Embryonic facial prominence (tissue), 1 donor: ENCODE measurements at regions not wholly inside any gene's neighbourhood (a gene's known extent, or its start where the extent isn't known, plus 50 kb on each side); places are given as distances from the start of the nearest gene placed in this dataset.
"Not testable (repeated sequence)": the region's sequence is repeated elsewhere in the genome, so short reads cannot be mapped to it uniquely, and the experiment has no call there.

Source experiments
- DNase-seq: peaks from one replicate; pipeline ENCODE4 v3.0.0-alpha.2; 2016; ENCODE audit errors: extremely low spot score

DNA sequence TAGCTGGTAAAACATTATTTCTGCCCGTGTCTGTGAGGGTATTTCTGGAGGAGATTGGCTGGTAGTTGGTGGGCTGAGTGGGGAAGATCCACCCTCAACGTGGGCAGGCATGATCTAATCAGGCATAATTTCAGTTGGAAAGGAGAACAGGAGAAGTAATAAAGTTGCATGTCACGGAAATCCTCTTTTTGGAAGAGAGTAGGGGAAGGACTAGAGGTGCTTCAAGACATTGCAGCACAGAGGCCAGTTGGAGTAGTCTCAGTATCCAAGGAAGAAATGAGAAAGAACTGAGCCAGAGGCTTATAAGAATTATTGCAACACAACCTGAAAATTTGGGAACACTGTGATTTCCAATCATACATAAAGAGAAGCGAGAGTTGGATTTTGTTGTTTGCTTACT is 1155.1 kb downstream of the FAM181B start:
- DNase-seq = no peak

DNA sequence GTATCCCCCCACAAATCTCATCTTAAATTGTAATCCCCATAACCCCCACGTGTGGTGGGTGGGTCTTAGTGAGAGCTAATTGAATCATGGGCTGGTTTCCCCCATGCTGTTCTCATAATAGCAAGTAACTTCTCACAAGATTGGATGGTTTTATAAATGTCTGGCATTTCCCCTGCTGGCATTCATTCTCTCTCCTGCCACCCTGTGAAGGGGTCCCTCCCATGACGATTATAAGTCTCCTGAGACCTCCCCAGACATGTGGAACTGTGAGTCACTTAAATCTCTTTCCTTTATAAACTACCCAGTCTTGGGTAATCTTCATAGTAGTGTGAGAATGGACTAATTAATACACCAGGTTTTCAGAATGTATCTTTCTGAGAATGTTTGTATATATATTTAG is 1159.4 kb downstream of the FAM181B start:
- DNase-seq = no peak

DNA sequence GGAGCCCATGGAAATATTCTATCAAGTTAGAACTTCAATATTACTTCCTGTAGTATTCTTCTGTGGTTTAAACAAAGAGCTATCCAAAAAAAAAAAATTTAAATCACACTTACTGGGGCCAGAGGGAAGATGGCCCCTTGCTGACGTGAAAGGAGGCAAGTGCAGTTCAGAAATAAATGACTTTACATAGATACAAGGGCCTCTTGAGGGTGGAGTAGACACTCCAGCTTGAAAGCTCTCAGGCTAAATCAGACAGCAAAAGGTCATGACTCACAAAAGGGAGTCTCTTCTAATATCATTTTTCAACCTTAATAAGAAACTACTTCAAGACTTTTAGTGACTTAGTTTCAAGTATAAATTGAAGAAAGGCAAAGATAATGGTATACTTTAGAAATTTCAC is 1160.3 kb downstream of the FAM181B start:
- no peak for DNase-seq

DNA sequence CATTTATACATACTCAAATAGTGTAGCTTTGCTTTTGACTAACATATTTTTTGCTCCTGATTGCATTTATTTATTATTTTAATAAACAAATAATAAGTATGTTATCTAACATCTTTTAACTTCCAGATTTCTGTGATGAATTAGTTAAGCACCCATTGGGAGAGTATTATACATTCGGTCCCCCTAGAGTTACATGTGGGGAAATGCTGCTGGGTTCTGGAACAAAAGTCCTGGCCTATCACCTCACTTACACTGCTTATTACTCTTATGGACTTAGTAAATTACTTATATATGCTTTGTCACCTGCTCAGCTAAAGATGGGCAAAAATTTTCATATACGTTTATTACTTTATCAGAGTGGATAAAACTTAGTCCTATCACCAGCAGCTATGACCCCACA is 1163.0 kb downstream of the FAM181B start:
- no peak for DNase-seq

DNA sequence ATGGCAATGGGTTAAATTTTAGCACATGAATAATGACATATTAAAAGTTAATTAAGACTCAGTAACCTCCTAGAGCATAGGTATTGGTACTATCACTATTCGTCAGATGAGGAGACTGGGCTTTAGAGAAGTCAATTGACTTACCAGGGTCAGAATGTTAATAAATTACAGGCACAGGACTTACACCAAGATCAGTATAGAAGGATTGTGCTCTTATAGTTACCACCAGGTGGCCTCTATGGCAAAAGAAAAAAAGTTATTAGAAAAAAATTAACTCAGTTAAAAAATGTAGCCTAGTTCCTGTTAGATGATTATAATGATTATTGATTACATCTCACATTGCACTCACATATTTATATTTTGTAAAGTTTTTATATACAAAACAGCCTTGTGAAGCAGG is 1163.7 kb downstream of the FAM181B start:
- DNase-seq = no peak

DNA sequence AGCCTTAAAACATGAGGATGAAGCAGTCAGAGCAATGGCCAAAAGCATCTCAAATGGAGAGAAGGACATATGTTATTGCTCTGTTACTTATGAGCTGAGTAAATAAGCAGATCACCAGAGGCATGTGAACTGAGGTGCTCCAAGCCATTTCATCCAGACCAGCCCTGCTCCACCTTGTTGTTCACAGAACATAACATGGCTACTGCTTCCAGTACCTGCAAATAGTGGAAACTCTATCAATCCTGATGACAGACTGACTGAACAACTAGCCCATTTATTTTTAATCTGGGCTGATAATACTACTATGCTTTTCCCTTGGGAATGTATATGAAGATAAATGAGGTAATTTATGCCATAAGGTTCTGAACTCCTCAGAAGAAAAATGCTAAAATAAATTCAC is 1164.7 kb downstream of the FAM181B start:
- no peak for DNase-seq

DNA sequence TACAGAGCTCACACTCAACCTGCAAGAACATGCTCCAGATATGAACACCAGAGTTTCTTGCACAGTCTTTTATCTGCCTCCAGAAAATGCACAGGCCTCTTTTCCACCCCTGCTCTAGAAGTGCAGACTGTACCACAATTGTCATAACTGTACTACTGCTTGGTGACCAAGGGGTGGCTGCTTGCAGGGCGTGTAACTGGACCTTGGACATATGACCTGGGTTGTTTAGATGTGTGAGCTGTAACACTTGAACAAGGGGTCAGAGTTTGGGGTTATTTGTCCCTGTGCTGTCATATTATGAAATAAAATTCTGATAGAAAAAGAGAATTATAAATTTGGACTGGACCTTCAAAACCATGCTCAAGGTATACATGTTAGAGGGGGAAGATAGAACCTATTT is 1185.5 kb downstream of the FAM181B start:
- DNase-seq = no peak

DNA sequence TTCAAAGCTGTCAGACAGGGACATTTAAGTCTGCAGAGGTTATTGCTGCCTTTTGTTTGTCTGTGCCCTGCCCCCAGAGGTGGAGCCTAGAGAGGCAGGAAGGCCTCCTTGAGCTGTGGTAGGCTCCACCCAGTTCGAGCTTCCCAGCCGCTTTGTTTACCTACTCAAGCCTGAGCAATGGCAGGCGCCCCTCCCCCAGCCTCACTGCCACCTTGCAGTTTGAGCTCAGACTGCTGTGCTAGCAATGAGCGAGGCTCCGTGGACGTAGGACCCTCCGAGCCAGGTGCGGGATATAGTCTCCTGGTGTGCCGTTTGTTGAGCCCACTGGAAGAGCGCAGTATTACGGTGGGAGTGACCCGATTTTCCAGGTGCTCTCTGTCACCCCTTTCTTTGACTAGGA is 1193.9 kb downstream of the FAM181B start:
- DNase-seq = not testable (repeated sequence)

DNA sequence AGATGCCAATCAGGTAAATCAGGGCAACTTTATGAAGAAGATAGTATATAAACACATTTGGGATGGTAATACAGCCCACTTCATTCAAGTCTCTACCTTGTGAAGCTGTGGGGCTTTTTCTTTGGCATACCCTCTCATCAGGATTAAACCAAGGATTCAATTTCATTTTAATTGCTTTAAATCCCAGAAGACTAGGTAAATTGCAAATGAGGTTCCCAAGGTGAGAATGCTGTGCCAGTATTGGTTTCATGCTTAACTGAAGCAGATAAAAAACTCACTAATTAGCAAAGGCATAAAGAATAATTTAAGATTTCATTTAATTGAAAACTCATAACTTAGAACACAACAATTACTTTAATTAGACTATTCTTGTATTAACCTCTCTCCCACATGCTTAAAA is 1218.1 kb downstream of the FAM181B start:
- DNase-seq = no peak

DNA sequence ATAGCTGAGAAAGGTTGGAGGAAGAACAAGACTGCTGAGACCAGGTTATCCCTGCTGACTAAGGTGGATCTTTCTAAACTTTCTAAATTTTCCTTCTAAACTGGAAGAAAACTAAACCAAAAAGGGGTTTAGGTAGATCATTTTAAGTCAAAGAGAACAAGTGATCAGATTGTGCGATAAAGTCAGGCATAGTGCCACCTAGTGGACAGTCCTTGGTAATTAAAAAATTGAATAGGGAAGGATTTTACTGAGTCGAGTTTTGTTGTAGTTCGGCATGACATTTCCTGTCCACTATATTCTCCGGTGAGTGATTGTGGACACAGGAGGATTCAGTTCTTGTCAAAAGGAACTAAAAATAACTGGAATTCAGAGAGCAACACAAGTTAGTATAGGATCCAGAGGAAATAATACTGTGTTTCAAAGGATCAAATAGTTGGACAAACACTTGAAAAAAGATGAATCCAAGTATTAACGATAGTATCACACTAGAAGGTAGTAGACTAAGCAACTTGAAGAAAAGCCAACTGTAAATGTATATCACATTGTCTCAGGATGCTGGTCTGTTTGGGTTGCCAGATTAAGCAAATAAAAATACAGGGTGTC is 1236.4 kb downstream of the FAM181B start:
- no peak for DNase-seq

DNA sequence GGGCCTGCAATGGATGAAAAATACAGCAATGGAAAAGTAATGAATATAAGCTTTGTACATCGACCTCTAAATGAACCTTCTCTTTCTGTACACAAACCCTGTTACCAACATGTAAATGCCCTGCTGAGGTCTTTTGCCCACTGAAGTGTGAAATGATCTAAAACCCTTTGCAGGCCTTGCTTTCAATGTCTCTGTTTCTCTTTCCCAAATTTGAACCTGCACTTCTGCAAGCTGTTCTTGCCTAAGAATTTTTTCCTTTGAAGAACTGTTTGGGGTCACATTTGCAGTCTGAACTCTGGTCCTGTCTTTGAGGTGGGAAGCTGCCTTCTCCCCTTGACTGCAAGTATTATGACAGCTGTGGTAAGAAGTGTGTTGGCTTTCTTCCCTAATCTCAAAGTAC is 1237.1 kb downstream of the FAM181B start:
- no peak for DNase-seq

DNA sequence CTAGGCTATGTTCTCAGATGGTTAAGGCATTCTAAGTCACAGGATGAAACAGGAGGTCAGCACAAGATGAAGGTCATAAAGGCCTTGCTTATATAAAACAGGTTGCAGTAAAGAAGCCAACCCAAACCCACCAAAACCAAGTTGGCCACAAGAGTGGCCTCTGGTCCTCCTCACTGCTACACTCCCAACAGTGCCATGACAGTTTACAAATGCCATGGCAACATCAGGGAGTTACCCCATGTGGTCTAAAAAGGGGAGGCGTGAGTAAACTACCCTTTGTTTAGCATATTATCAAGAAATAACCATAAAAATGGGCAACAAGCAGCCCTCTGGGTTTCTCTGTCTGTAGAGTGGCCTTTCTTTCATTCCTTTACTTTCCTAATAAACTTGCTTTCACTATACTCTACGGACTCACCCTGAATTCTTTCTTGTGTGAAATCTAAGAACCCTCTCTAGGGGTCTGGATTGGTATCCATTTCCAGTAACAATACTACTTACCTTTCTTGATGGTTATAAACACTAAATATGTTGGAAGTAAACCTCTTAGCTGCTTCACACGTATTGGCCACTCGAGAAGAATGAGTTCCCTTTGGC is 1237.9 kb downstream of the FAM181B start:
- no peak for DNase-seq

DNA sequence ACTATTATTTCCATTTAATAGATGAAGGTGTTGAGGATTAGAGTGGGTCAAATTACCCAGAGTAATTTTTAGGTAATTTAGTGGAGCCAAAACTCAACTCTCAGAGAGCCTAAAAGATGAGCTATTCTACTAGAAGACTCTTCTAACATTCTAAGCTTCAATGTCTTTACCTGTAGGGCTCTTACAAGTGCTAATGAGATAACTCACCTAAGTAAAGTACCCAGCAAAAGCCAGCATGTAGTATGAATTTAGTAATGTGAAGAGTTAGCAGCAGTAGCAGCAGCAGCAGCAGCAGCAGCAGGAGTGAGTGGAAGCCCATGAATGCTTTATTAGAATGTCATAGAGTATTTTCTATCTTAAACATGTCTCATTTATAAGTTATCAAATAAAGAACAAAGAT is 1239.2 kb downstream of the FAM181B start:
- no peak for DNase-seq

DNA sequence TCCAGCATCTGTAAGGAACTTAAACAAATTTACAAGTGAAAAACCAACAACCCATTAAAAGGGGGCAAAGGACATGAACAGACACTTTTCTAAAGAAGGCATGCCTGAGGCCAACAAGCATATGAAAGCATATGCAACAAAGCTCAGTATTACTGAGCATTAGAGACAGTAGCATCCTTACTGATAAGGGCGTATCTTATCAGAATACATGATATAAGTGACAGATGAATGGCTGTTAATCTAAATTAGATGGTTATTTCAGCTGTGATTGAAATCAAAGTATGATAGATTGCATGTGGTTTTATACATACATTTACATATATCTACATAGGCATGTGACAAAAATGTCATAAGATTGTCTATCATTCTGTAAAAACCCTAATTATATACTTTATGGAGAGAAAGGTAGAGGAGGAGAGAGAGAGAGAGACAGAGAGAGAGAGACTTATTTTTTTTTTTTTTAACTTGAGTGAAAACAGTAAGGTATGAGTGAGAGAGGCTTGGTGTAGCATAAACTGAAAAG is 1240.7 kb downstream of the FAM181B start:
- DNase-seq = no peak

DNA sequence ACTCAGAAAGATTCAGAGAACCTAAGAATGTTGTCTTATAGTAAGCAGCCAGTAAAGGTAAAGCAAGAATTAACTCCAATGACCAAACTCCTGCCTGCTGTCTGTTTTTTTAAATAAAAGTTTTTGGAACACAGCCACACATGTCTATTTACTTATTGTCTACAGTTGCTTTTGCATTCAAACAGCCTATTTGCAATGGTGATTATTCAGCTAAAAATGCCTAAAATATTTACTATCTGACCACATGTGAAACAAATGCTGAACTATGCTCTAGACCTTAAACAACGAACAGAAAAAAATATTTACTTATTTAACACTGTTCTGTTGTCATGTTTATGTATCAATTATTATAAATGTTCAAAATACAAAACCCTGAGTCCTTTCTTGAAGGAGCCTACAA is 1246.6 kb downstream of the FAM181B start:
- DNase-seq = no peak

DNA sequence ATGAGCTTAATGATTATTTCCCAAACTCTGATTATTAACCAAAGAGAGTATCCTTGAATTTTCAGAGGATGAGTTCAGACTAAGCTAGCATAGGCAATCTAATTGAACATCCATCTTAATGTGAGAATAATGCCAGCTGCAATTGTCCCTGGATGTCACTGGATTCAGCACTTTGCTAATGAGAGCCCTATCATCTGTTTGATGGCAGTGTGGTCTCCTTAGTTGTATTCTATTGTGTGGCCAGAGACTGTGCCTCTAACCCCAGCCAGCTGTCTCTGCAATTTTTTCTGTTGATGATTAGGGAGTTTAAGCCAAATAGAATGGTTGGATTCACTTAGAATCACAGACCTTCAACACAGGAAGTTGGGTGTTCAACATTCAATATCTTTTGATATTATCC is 1249.5 kb downstream of the FAM181B start:
- DNase-seq = no peak

DNA sequence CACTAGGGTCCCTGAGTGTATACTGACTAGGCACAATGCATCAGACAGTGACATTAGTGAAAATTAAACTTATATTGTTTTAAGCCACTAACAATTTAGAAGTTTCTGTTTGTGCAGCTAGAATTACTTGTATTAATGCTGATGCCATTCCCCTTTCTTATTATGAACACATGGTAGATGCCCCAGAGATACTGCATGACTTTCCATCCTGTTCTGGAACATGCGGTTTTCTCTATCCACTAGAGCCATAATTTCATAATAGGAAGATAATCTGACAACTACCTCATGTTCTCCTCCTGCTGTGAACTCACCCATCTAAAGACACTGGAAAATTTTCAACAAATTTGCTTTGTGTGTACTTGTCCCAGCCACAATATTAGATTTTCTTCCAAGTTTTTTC is 1256.4 kb downstream of the FAM181B start:
- DNase-seq = no peak

DNA sequence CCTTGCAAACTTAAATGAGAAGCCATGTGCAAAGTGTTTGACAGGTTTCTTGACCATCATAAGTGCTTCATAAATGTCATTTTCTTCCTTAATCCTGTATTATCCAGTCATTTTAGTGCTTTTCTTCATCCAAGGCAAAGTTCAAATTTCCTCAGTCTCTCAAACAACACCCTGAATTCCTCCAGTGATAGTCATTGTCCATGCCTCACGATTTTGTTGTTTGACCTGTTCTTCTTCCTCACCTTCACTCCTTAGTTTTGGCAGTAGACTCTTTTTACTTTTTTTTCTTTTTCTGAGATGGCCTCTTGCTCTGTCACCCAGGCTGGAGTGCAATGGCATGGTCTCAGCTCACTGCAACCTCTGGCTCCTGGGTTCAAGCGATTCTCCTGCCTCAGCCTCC is 1257.3 kb downstream of the FAM181B start:
- no peak for DNase-seq

DNA sequence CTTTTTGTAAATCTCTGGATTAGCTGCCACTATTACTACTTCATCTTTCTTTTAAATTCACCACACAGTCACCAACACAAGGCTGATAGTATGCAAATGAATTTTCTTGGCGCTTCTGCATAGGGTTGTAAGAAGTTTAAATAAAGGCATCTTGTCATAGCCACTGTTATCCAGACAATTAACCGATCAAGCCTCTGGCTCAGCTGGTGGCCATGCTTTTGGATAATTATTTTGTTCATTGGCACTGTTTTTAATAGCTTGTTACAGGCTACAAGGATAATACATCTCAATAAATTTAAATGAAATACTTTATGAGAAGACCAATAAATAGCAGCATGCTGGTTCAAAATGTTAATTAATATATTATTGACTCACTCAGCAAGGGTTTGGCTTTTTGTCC is 1261.0 kb downstream of the FAM181B start:
- no peak for DNase-seq

DNA sequence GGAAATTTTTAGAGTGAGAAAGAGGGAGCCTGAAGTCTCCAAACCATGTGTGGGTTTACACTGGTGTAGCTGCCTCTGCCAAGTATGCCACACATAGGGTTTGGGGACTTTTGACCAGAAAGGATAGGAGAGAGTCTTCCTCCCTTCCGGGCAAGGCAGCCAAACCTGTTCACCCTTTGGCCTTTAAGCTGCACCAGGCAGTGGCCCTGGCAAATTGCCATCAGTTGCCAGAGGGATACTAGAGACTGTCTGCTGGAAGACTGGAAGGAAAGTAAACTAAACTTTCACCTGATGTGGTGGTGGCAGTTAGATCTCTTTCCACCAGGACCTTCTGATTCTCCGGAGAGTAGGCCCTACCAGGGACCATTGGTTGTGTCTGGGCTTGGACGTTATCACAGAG is 1263.2 kb downstream of the FAM181B start:
- DNase-seq = no peak

DNA sequence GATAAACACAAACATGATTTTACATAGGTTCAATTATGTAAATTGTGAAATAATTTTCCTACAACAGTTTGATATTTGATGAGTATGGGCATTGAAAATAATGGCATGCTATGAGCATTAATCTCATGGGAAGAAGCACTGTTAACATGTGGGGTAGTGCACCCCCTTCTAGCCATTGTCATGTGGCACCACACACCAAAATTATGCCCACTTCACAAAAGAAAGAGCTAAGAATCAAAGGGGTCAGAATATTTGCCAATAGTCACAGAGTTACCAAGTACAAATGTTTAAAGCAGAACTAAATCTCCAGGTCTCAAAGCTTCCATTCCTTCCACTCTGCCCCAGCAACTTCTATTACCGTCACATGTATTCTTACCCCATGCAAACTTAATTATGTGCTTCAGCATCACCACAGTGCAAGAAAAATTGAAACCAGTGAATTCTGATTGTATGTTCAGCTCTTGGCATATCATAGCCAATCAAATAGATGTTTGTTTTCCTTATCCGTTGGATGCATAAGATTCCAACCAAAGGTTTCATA is 1273.8 kb downstream of the FAM181B start:
- DNase-seq = no peak

DNA sequence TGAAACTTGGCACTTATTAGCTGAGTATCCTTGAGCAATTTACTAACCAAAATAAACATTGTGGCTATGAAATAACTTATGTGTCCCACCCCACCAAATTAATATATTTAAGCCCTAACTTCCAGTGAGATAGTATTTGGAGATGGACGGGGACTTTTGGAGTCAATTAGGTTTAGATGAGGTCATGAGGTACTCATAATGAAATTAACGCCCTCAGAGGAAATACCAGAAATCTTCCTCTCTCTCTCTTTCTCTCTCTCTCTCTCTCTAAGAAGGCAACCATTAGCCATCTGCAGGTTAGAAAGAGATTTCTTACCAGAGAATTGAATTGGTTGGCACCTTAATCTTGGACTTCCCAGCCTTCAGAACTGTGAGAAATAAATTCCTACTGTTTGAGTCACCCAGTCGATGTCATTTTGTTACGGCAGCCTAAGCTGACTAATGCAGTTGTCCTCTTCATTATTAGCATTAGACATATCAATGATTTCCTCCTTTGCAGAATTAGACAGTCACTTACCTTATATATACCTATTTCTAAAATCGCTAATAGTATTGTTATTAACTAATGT is 1284.0 kb downstream of the FAM181B start:
- DNase-seq = no peak

DNA sequence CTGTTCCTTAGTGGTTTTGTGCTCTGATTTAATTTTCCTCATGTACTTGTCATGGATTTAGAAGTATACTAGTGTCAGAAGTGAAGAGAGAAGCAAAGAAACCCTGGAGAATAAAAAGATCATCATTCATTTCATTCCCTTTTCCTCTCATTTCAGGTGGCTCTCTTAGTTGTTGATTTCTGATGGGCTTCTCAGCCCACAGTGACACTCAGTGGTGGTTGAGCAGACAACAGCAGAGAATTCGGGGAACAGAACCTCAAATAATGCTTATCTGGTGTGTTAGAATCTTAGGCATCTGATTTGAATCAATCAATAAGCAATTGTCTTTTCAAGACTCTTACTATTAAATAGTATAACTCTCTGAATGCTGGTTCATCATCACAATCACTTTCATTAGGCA is 1289.4 kb downstream of the FAM181B start:
- no peak for DNase-seq
